GM23338 (cell line): ENCODE measurements at regions not wholly inside any gene's neighbourhood (a gene's known extent, or its start where the extent isn't known, plus 50 kb on each side); places are given as distances from the start of the nearest gene placed in this dataset.

ENCODE experiments used
- ATAC-seq: fragments of 200-7000 bp; cut with Tn5 transposase; 3 replicates; pipeline ENCODE4 v1.9.1; 2020
- DNase-seq: peaks from one replicate; pipeline ENCODE4 v3.0.0-alpha.2; 2015; ENCODE audit warnings: low spot score
- H2AFZ ChIP-seq: fragments of 200-600 bp; sonication (generic); 2 replicates; pipeline ENCODE4 v1.8.0; 2016; ENCODE audit warnings: antibody characterized with exemption, mild to moderate bottlenecking, moderate library complexity
- H3F3A ChIP-seq: fragments of 200-600 bp; sonication (generic); replicated peaks from 2 replicates; pipeline ENCODE4 v1.8.0; 2017; ENCODE audit warnings: antibody characterized with exemption, mixed run types, low read depth
- H3K27ac ChIP-seq: fragments of 200-600 bp; sonication (generic); 2 replicates; pipeline ENCODE4 v1.6.1; 2016; ENCODE audit warnings: low read depth
- H3K27me3 ChIP-seq: fragments of 200-600 bp; sonication (generic); 2 replicates; pipeline ENCODE4 v1.8.0; 2016; ENCODE audit warnings: mild to moderate bottlenecking, mixed run types, moderate library complexity; ENCODE audit not compliant: insufficient read depth
- H3K36me3 ChIP-seq: fragments of 200-600 bp; sonication (generic); 2 replicates; pipeline ENCODE4 v1.8.0; 2016; ENCODE audit warnings: mild to moderate bottlenecking; ENCODE audit not compliant: insufficient read depth
- H3K4me1 ChIP-seq: fragments of 200-600 bp; sonication (generic); 2 replicates; pipeline ENCODE4 v1.8.0; 2016; ENCODE audit warnings: mild to moderate bottlenecking, moderate library complexity; ENCODE audit not compliant: insufficient read depth
- H3K4me2 ChIP-seq: fragments of 200-600 bp; sonication (generic); 2 replicates; pipeline ENCODE4 v1.7.1; 2017; ENCODE audit warnings: mixed run types
- H3K4me3 ChIP-seq: fragments of 200-600 bp; sonication (generic); 2 replicates; pipeline ENCODE4 v1.6.1; 2016; ENCODE audit warnings: mixed run types
- H3K79me2 ChIP-seq: fragments of 200-600 bp; sonication (generic); replicated peaks from 2 replicates; pipeline ENCODE4 v1.8.0; 2017; ENCODE audit warnings: mild to moderate bottlenecking; ENCODE audit not compliant: insufficient read depth
- H3K9me2 ChIP-seq: fragments of 200-600 bp; sonication (generic); 2 replicates; pipeline ENCODE4 v1.8.0; 2017; ENCODE audit not compliant: insufficient read depth
- H4K20me1 ChIP-seq: fragments of 200-600 bp; sonication (generic); replicated peaks from 2 replicates; pipeline ENCODE4 v1.8.0; 2017; ENCODE audit warnings: mild to moderate bottlenecking; ENCODE audit not compliant: insufficient read depth
- H3K27ac Mint-ChIP-seq: 2 replicates; pipeline ENCODE4 v1.8.0; 2020; ENCODE audit warnings: inconsistent platforms, mild to moderate bottlenecking, moderate library complexity, mixed read lengths
- H3K27me3 Mint-ChIP-seq: 3 replicates; pipeline ENCODE4 v1.8.0; 2022; ENCODE audit warnings: low read depth, mild to moderate bottlenecking, moderate library complexity, mixed read lengths, inconsistent platforms; ENCODE audit not compliant: insufficient read depth, poor library complexity
- H3K36me3 Mint-ChIP-seq: 3 replicates; pipeline ENCODE4 v1.8.0; 2021; ENCODE audit warnings: low read depth, mild to moderate bottlenecking, inconsistent platforms, moderate library complexity, mixed read lengths
- H3K4me1 Mint-ChIP-seq: 3 replicates; pipeline ENCODE4 v1.8.0; 2020; ENCODE audit warnings: mild to moderate bottlenecking, inconsistent platforms, mixed read lengths
- H3K4me3 Mint-ChIP-seq: 3 replicates; pipeline ENCODE4 v1.8.0; 2021; ENCODE audit warnings: moderate library complexity, mild to moderate bottlenecking, inconsistent platforms, mixed read lengths
- H3K9me3 Mint-ChIP-seq: 3 replicates; pipeline ENCODE4 v1.8.0; 2020; ENCODE audit warnings: moderate library complexity, mild to moderate bottlenecking, inconsistent platforms, mixed read lengths
- CREB1 ChIP-seq: fragments of 250-450 bp; sonication (Bioruptor Pico); IDR thresholded peaks from 2 replicates; pipeline ENCODE4 v1.5.0; 2020; ENCODE audit warnings: low read depth, mild to moderate bottlenecking, moderate library complexity
- CTCF ChIP-seq, 2 experiments: fragments of 200-600 bp in 1 of 2; sonication (generic) in 1 of 2; conservative IDR thresholded peaks; 2 replicates each; pipeline versions ENCODE4 v1.5.1 to v1.6.1; 2016 to 2017; ENCODE audit warnings: antibody characterized with exemption in 2 of 2, low read depth in 2 of 2, mild to moderate bottlenecking in 2 of 2, moderate library complexity in 1 of 2
- ETS1 ChIP-seq: IDR thresholded peaks from 2 replicates; pipeline ENCODE4 v1.6.1; 2016; ENCODE audit warnings: antibody characterized with exemption
- EZH2 ChIP-seq: fragments of 200-600 bp; sonication (generic); IDR thresholded peaks from one replicate; pipeline ENCODE4 v1.8.0; 2017; ENCODE audit warnings: antibody characterized with exemption, mild to moderate bottlenecking, low read depth; ENCODE audit not compliant: unreplicated experiment
- EZH2phosphoT487 ChIP-seq: fragments of 200-600 bp; sonication (generic); IDR thresholded peaks from one replicate; pipeline ENCODE4 v1.8.1; 2018; ENCODE audit warnings: antibody characterized with exemption; ENCODE audit not compliant: unreplicated experiment
- JUNB ChIP-seq: IDR thresholded peaks from one replicate; pipeline ENCODE4 v1.6.1; 2016; ENCODE audit warnings: antibody characterized with exemption; ENCODE audit not compliant: unreplicated experiment
- NANOG ChIP-seq: IDR thresholded peaks from 2 replicates; pipeline ENCODE4 v1.6.1; 2016; ENCODE audit warnings: antibody characterized with exemption, borderline replicate concordance
- POLR2AphosphoS5 ChIP-seq: IDR thresholded peaks from 2 replicates; pipeline ENCODE4 v1.6.1; 2016; ENCODE audit warnings: antibody characterized with exemption, low read depth
- REST ChIP-seq: IDR thresholded peaks from one replicate; pipeline ENCODE4 v1.6.1; 2018; ENCODE audit warnings: antibody characterized with exemption; ENCODE audit not compliant: unreplicated experiment
- STAT1 ChIP-seq: IDR thresholded peaks from one replicate; pipeline ENCODE4 v1.6.1; 2016; ENCODE audit warnings: antibody characterized with exemption; ENCODE audit not compliant: unreplicated experiment
- ZNF114 ChIP-seq: fragments of 250-450 bp; sonication (Bioruptor Pico); IDR thresholded peaks from 2 replicates; pipeline ENCODE4 v1.5.0; 2020; ENCODE audit warnings: mild to moderate bottlenecking, moderate library complexity
- ZNF331 ChIP-seq: fragments of 250-450 bp; sonication (Bioruptor Pico); IDR thresholded peaks from 2 replicates; pipeline ENCODE4 v1.5.0; 2020; ENCODE audit warnings: low read depth, mild to moderate bottlenecking, moderate library complexity
- ZNF462 ChIP-seq: fragments of 250-450 bp; sonication (Bioruptor Pico); IDR thresholded peaks from 2 replicates; pipeline ENCODE4 v1.5.0; 2020; ENCODE audit warnings: mild to moderate bottlenecking, moderate library complexity

GRCh38 chr21:19029816-19030215 is 626.2 kb upstream of the TMPRSS15 start:
- H3K27me3 Mint-ChIP-seq: no peaks in the 10 kb centered on the region
- TF ChIP-seq ETS1 (no peak), ZNF114 (no peak), NANOG (no peak), STAT1 (no peak), EZH2 (no peak), JUNB (no peak), POLR2AphosphoS5 (no peak), ZNF462 (CRISPR knock-in tag) (no peak), ZNF331 (CRISPR knock-in tag) (no peak), CTCF (conservative IDR thresholded peaks at IDR 0.05; ENCODE audit: low read depth in 2 of 2) (no peak), CREB1 (CRISPR knock-in tag) (no peak), REST (no peak), EZH2phosphoT487 (no peak)
- no peak overlapping the region for H3K27ac Mint-ChIP-seq
- no peak overlapping the region for H2AFZ ChIP-seq
- no peaks in the 10 kb centered on the region for H3K4me1 Mint-ChIP-seq
- H4K20me1 ChIP-seq: no peaks in the 10 kb centered on the region
- no peak overlapping the region for H3K4me2 ChIP-seq
- DNase-seq: no peak
- no peak for ATAC-seq
- no peaks in the 10 kb centered on the region for H3F3A ChIP-seq
- H3K9me2 ChIP-seq: no peaks in the 10 kb centered on the region
- H3K4me3 ChIP-seq: no peak overlapping the region
- H3K4me1 ChIP-seq: no peaks in the 10 kb centered on the region
- no peak overlapping the region for H3K27ac ChIP-seq
- no peaks in the 10 kb centered on the region for H3K36me3 ChIP-seq
- H3K4me3 Mint-ChIP-seq: no peak overlapping the region
- no peaks in the 10 kb centered on the region for H3K36me3 Mint-ChIP-seq
- no peaks in the 10 kb centered on the region for H3K79me2 ChIP-seq
- no peaks in the 10 kb centered on the region for H3K27me3 ChIP-seq
- H3K9me3 Mint-ChIP-seq: no peaks in the 10 kb centered on the region
